H9 (cell line): ENCODE measurements at regions not wholly inside any gene's neighbourhood (a gene's known extent, or its start where the extent isn't known, plus 50 kb on each side); places are given as distances from the start of the nearest gene placed in this dataset.
A peak's percentile ranks its signal among the peaks of the same experiment; 100 is the strongest.

ENCODE experiments used
- DNase-seq: peaks from one replicate; pipeline ENCODE4 v3.0.0-alpha.2; 2017
- H2AFZ ChIP-seq: one replicate; pipeline ENCODE4 v1.6.1; 2013; ENCODE audit warnings: mild to moderate bottlenecking, low read length, control low read depth, moderate library complexity
- H2AK5ac ChIP-seq: 2 replicates; pipeline ENCODE4 v1.6.1; 2013; ENCODE audit warnings: low read length, control low read depth, mixed read lengths; ENCODE audit not compliant: insufficient read length
- H2BK120ac ChIP-seq: one replicate; pipeline ENCODE4 v1.6.1; 2013; ENCODE audit warnings: low read depth, mild to moderate bottlenecking, low read length, control low read depth, inconsistent platforms; ENCODE audit not compliant: poor library complexity, severe bottlenecking
- H2BK12ac ChIP-seq: 2 replicates; pipeline ENCODE4 v1.6.1; 2013; ENCODE audit warnings: low read length, control low read depth, mixed read lengths, low read depth; ENCODE audit not compliant: insufficient read length
- H2BK15ac ChIP-seq: 2 replicates; pipeline ENCODE4 v1.6.1; 2013; ENCODE audit warnings: low read depth, low read length, control low read depth
- H2BK20ac ChIP-seq: one replicate; pipeline ENCODE4 v1.6.1; 2013; ENCODE audit warnings: low read depth, mild to moderate bottlenecking, low read length, control low read depth, inconsistent platforms; ENCODE audit not compliant: poor library complexity, severe bottlenecking
- H2BK5ac ChIP-seq: 2 replicates; pipeline ENCODE4 v1.6.1; 2013; ENCODE audit warnings: low read length, control low read depth, mixed read lengths; ENCODE audit not compliant: insufficient read length
- H3K14ac ChIP-seq: 2 replicates; pipeline ENCODE4 v1.6.1; 2013; ENCODE audit warnings: low read length, control low read depth; ENCODE audit not compliant: insufficient read depth
- H3K18ac ChIP-seq: 2 replicates; pipeline ENCODE4 v1.6.1; 2013; ENCODE audit warnings: low read depth, mild to moderate bottlenecking, mixed read lengths, low read length, control low read depth; ENCODE audit not compliant: insufficient read length
- H3K23ac ChIP-seq: 2 replicates; pipeline ENCODE4 v1.6.1; 2013; ENCODE audit warnings: low read length, control low read depth, mixed read lengths, low read depth; ENCODE audit not compliant: insufficient read length
- H3K23me2 ChIP-seq: 2 replicates; pipeline ENCODE4 v1.6.1; 2013; ENCODE audit warnings: low read depth, mild to moderate bottlenecking, mixed read lengths, low read length, control low read depth; ENCODE audit not compliant: insufficient read length, poor library complexity, severe bottlenecking
- H3K27ac ChIP-seq: 2 replicates; pipeline ENCODE4 v1.5.1; 2013; ENCODE audit warnings: low read length, control low read depth, mixed read lengths, low read depth; ENCODE audit not compliant: insufficient read length
- H3K27me3 ChIP-seq: 2 replicates; pipeline ENCODE4 v1.6.1; 2013; ENCODE audit warnings: low read length, control low read depth, inconsistent platforms; ENCODE audit not compliant: insufficient read depth
- H3K4ac ChIP-seq: 2 replicates; pipeline ENCODE4 v1.6.1; 2013; ENCODE audit warnings: low read depth, mild to moderate bottlenecking, control low read depth, inconsistent platforms, low read length, moderate library complexity
- H3K4me1 ChIP-seq: 2 replicates; pipeline ENCODE4 v1.6.1; 2013; ENCODE audit warnings: low read length, control low read depth, inconsistent platforms; ENCODE audit not compliant: insufficient read depth
- H3K4me2 ChIP-seq: 2 replicates; pipeline ENCODE4 v1.6.1; 2013; ENCODE audit warnings: low read length, control low read depth, mixed read lengths; ENCODE audit not compliant: insufficient read length, insufficient read depth
- H3K56ac ChIP-seq: 2 replicates; pipeline ENCODE4 v1.6.1; 2013; ENCODE audit warnings: low read depth, mild to moderate bottlenecking, mixed read lengths, low read length, control low read depth; ENCODE audit not compliant: insufficient read length
- H3K79me1 ChIP-seq: 2 replicates; pipeline ENCODE4 v1.6.1; 2013; ENCODE audit warnings: low read depth, mild to moderate bottlenecking, moderate library complexity, low read length, control low read depth, inconsistent platforms; ENCODE audit not compliant: insufficient read depth, poor library complexity, severe bottlenecking
- H3K79me2 ChIP-seq: 2 replicates; pipeline ENCODE4 v1.6.1; 2013; ENCODE audit warnings: low read length, control low read depth, inconsistent platforms; ENCODE audit not compliant: insufficient read depth
- H3K9ac ChIP-seq: 2 replicates; pipeline ENCODE4 v1.6.1; 2013; ENCODE audit warnings: low read length, control low read depth, mixed read lengths; ENCODE audit not compliant: insufficient read length; ENCODE audit errors: extremely low read depth
- H3K9me3 ChIP-seq: one replicate; pipeline ENCODE4 v1.6.1; 2013; ENCODE audit warnings: low read depth, low read length, inconsistent platforms; ENCODE audit not compliant: control insufficient read depth
- H3T11ph ChIP-seq: one replicate; pipeline ENCODE4 v1.6.1; 2013; ENCODE audit warnings: mild to moderate bottlenecking, low read length, control low read depth, inconsistent platforms
- H4K20me1 ChIP-seq: one replicate; pipeline ENCODE4 v1.6.1; 2013; ENCODE audit not compliant: control insufficient read depth, insufficient read length, insufficient read depth
- H4K5ac ChIP-seq: 2 replicates; pipeline ENCODE4 v1.6.1; 2013; ENCODE audit warnings: low read depth, mild to moderate bottlenecking, mixed read lengths, low read length, control low read depth; ENCODE audit not compliant: insufficient read length
- H4K8ac ChIP-seq: replicated peaks from 2 replicates; pipeline ENCODE4 v1.6.1; 2013; ENCODE audit warnings: low read length, control low read depth, mixed read lengths, low read depth; ENCODE audit not compliant: insufficient read length
- H4K91ac ChIP-seq: 2 replicates; pipeline ENCODE4 v1.6.1; 2013; ENCODE audit warnings: low read depth, mild to moderate bottlenecking, moderate library complexity, mixed read lengths, low read length, control low read depth; ENCODE audit not compliant: insufficient read length
- H3K27ac Mint-ChIP-seq, 3 experiments: 2 replicates in 2 of 3; 3 replicates in 1 of 3; pipeline ENCODE4 v1.8.0; 2020 to 2021; ENCODE audit warnings: mixed read lengths in 3 of 3, mild to moderate bottlenecking in 1 of 3, moderate library complexity in 1 of 3
- H3K27me3 Mint-ChIP-seq: 2 replicates; pipeline ENCODE4 v1.8.0; 2021; ENCODE audit warnings: low read depth, mild to moderate bottlenecking, moderate library complexity, mixed read lengths
- H3K36me3 Mint-ChIP-seq, 3 experiments: 2 replicates in 2 of 3; 3 replicates in 1 of 3; pipeline ENCODE4 v1.8.0; 2020 to 2021; ENCODE audit warnings: low read depth in 3 of 3, mixed read lengths in 3 of 3; ENCODE audit not compliant: insufficient read depth in 1 of 3
- H3K4me1 Mint-ChIP-seq, 2 experiments: 2 replicates each; pipeline ENCODE4 v1.8.0; 2020; ENCODE audit warnings: mixed read lengths in 2 of 2
- H3K4me3 Mint-ChIP-seq, 2 experiments: 2 replicates in 1 of 2; 3 replicates in 1 of 2; pipeline ENCODE4 v1.8.0; 2020 to 2021; ENCODE audit warnings: mild to moderate bottlenecking in 2 of 2, mixed read lengths in 2 of 2, moderate library complexity in 1 of 2
- H3K9me3 Mint-ChIP-seq, 2 experiments: 2 replicates in 1 of 2; 3 replicates in 1 of 2; pipeline ENCODE4 v1.8.0; 2020; ENCODE audit warnings: mild to moderate bottlenecking in 2 of 2, mixed read lengths in 2 of 2, moderate library complexity in 1 of 2
- CTCF ChIP-seq: fragments of 200-600 bp; sonication (generic); conservative IDR thresholded peaks from 3 replicates; pipeline ENCODE4 v1.8.0; 2021; ENCODE audit warnings: antibody characterized with exemption, mild to moderate bottlenecking
- WGBS: extraction: QIAGEN DNeasy Blood & Tissue Kit; methylation state at CpG from one replicate; pipeline ENCODE4 v1.1.7; 2013; ENCODE audit warnings: missing lambda C conversion rate, low lambda C conversion rate, mixed read lengths; ENCODE audit not compliant: insufficient read length; ENCODE audit errors: extremely low coverage; 5-methylcytosine and 5-hydroxymethylcytosine counted together

- no peaks in the 10 kb centered on the region for H3K9me3 ChIP-seq
- 0 out of 7 replicates have a peak overlapping the region, but pooled peaks of 1 of the 3 experiments have one; percentile 31 for H3K27ac Mint-ChIP-seq
- no peak overlapping the region for H3K4me3 Mint-ChIP-seq
- peaks cover 1% of the 10 kb centered on the region; the same call in 1 of the 2 replicates for H3K27me3 Mint-ChIP-seq
- no CpG with 5 or more reads among the region's 25 CpGs for WGBS
- H3K14ac ChIP-seq: no peak overlapping the region
- H3T11ph ChIP-seq: no peak overlapping the region
- no peak for TF ChIP-seq CTCF
- no peak overlapping the region for H4K8ac ChIP-seq
- H2BK12ac ChIP-seq: no peak overlapping the region
- DNase-seq: no peak
- H3K27me3 ChIP-seq: no peaks in the 10 kb centered on the region
- H3K18ac ChIP-seq: no peak overlapping the region
- H3K4me1 ChIP-seq: no peaks in the 10 kb centered on the region
- no peak overlapping the region for H3K4me2 ChIP-seq
- H2AFZ ChIP-seq: no peak overlapping the region
- H3K4ac ChIP-seq: no peak overlapping the region
- H3K79me2 ChIP-seq: no peaks in the 10 kb centered on the region
- H2AK5ac ChIP-seq: no peak overlapping the region
- H3K23me2 ChIP-seq: no peaks in the 10 kb centered on the region
- H3K23ac ChIP-seq: no peak overlapping the region
- H2BK5ac ChIP-seq: no peak overlapping the region
- no peak overlapping the region for H2BK20ac ChIP-seq
- no peak overlapping the region for H3K27ac ChIP-seq
- no peak overlapping the region for H2BK15ac ChIP-seq
- H2BK120ac ChIP-seq: no peak overlapping the region
- no peak overlapping the region for H4K91ac ChIP-seq
- H3K9me3 Mint-ChIP-seq: no peaks in the 10 kb centered on the region
- H4K20me1 ChIP-seq: no peaks in the 10 kb centered on the region
- no peaks in the 10 kb centered on the region for H3K4me1 Mint-ChIP-seq
- H3K79me1 ChIP-seq: no peaks in the 10 kb centered on the region
- H3K36me3 Mint-ChIP-seq: no peaks in the 10 kb centered on the region
- H4K5ac ChIP-seq: no peak overlapping the region
- no peak overlapping the region for H3K9ac ChIP-seq
- H3K56ac ChIP-seq: no peak overlapping the region
These were observed 237.5 kb downstream of the ERMARD start for GRCh38 chr6:169988769-169989550.
